Lung (tissue), 11 donors: ENCODE measurements at regions not wholly inside any gene's neighbourhood (a gene's known extent, or its start where the extent isn't known, plus 50 kb on each side); places are given as distances from the start of the nearest gene placed in this dataset.
A peak's percentile ranks its signal among the peaks of the same experiment; 100 is the strongest.

ENCODE experiments used
- ATAC-seq: fragments of 200-7000 bp; cut with Tn5 transposase; one replicate; pipeline ENCODE4 v1.9.1; 2020; ENCODE audit warnings: moderate number of reproducible peaks; ENCODE audit not compliant: insufficient read depth, low FRiP score
- DNase-seq, 3 donors: peaks; one replicate each; pipeline ENCODE4 v3.0.0-alpha.2; 2013 to 2017
- H3K27ac ChIP-seq, 2 donors: one replicate each; pipeline ENCODE4 v1.5.1; 2013; ENCODE audit warnings: mild to moderate bottlenecking in 2 of 2, moderate library complexity in 2 of 2, control low read depth in 1 of 2, inconsistent platforms in 1 of 2, low read depth in 1 of 2, low read length in 1 of 2
- H3K27me3 ChIP-seq, 3 donors: one replicate each; pipeline ENCODE4 v1.5.1; 2013; ENCODE audit warnings: low read length in 2 of 3; ENCODE audit not compliant: control insufficient read depth in 3 of 3, insufficient read depth in 3 of 3
- H3K36me3 ChIP-seq, 4 donors: one replicate each; pipeline ENCODE4 v1.5.1; 2013; ENCODE audit warnings: low read length in 4 of 4, mild to moderate bottlenecking in 1 of 4, moderate library complexity in 1 of 4; ENCODE audit not compliant: control insufficient read depth in 4 of 4, insufficient read depth in 4 of 4
- H3K4me1 ChIP-seq, 5 donors: one replicate each; pipeline ENCODE4 v1.5.1; 2013; ENCODE audit warnings: low read length in 5 of 5, mild to moderate bottlenecking in 2 of 5, moderate library complexity in 1 of 5; ENCODE audit not compliant: control insufficient read depth in 5 of 5, insufficient read depth in 5 of 5
- H3K4me3 ChIP-seq: one replicate; pipeline ENCODE4 v1.5.1; 2013; ENCODE audit warnings: mild to moderate bottlenecking, control low read depth, moderate library complexity
- H3K9ac ChIP-seq, 2 donors: one replicate each; pipeline ENCODE4 v1.5.1; 2013; ENCODE audit warnings: low read length in 2 of 2, control low read depth in 1 of 2; ENCODE audit not compliant: insufficient read depth in 1 of 2
- H3K9me3 ChIP-seq, 4 donors: one replicate each; pipeline ENCODE4 v1.5.1; 2013; ENCODE audit warnings: low read length in 3 of 4, mild to moderate bottlenecking in 1 of 4, moderate library complexity in 1 of 4; ENCODE audit not compliant: control insufficient read depth in 4 of 4, insufficient read depth in 3 of 4
- WGBS, 2 donors: extraction: QIAGEN DNeasy Blood & Tissue Kit; methylation state at CpG; one replicate each; pipeline ENCODE4 v1.1.7; 2013; 5-methylcytosine and 5-hydroxymethylcytosine counted together
- TF ChIP-seq, protein P1 (sequence below): IDR thresholded peaks from 2 replicates; pipeline ENCODE4 v1.5.1; 2012; ENCODE audit warnings: mild to moderate bottlenecking; ENCODE audit errors: control extremely low read depth, extremely low read depth
- donor health status: control.
- donor health status: control.
- donor health status: Bipolar disorder and iron deficiency.
- donor health status: healthy.
- donor health status: DM: yes; HTN: yes; CAD: no.

DNA sequence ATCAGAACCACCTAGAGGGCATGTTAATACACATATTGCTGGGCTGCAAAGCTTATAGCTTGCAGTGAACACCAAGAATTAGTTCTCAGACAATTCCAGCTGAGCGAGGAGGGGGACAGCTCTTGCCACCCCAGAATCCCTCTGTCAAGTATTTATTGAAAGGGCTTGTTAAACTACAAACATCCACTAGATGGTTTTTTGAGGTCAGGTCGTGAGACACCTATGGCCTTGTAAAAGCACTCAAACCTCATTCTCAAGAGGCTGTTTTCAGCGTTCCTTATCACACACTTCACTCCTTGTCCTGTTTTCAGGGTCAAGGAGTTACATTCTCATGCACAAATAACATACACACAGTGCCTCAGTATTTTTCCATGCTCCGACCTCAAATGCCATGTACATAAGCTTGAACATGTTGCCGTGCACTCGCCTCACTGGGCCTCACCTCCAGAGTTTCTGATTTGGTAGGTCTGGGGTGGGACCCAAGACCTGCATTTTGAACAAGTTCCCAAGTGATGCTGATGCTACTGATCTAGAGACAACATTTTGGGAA lies 98.8 kb upstream of the PTPRR start:
- Histone ChIP-seq H3K27me3 (peaks cover 0 to 3% (median 0%) of the 10 kb centered on the region in 3 donors), H3K4me3 (no peak overlapping the region), H3K4me1 (no peaks in the 10 kb centered on the region), H3K36me3 (no peaks in the 10 kb centered on the region), H3K27ac (no peak overlapping the region), H3K9ac (no peak overlapping the region), H3K9me3 (no peaks in the 10 kb centered on the region)
- WGBS, 2 donors, result 70 to 77% methylated on average over 6 of the region's 6 CpGs
- ATAC-seq, result peak; percentile 7
- DNase-seq, result no peak
- TF ChIP-seq, protein P1, sequence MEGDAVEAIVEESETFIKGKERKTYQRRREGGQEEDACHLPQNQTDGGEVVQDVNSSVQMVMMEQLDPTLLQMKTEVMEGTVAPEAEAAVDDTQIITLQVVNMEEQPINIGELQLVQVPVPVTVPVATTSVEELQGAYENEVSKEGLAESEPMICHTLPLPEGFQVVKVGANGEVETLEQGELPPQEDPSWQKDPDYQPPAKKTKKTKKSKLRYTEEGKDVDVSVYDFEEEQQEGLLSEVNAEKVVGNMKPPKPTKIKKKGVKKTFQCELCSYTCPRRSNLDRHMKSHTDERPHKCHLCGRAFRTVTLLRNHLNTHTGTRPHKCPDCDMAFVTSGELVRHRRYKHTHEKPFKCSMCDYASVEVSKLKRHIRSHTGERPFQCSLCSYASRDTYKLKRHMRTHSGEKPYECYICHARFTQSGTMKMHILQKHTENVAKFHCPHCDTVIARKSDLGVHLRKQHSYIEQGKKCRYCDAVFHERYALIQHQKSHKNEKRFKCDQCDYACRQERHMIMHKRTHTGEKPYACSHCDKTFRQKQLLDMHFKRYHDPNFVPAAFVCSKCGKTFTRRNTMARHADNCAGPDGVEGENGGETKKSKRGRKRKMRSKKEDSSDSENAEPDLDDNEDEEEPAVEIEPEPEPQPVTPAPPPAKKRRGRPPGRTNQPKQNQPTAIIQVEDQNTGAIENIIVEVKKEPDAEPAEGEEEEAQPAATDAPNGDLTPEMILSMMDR, result no peak

DNA sequence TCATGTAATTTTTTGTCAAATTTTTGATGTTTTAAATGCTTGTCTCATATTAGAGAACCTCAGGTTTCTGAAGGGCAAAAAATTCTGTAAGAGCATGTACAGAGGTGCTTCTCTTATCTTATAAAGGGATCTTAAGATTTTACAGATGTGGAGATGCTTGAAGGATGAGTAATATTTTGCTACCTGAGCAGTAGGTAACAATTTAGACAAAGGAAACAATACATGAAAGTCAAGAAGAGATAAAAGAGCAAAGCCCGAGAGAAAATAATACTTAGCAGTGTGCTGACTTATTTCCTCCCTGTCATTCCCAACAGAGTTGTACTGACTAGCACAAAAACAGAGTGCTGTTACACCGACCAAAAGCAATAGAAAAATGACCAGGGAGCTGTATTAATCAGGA lies 98.1 kb upstream of the PTPRR start:
- Histone ChIP-seq H3K4me1 (no peaks in the 10 kb centered on the region), H3K27ac (no peak overlapping the region), H3K36me3 (no peaks in the 10 kb centered on the region), H3K9ac (no peak overlapping the region), H3K27me3 (peaks cover 0 to 3% (median 0%) of the 10 kb centered on the region in 3 donors), H3K9me3 (no peaks in the 10 kb centered on the region), H3K4me3 (no peak overlapping the region)
- DNase-seq, result no peak
- TF ChIP-seq, protein P1, result no peak
- ATAC-seq, result no peak
- 74 to 89% methylated on average over 2 of the region's 2 CpGs for WGBS, 2 donors

DNA sequence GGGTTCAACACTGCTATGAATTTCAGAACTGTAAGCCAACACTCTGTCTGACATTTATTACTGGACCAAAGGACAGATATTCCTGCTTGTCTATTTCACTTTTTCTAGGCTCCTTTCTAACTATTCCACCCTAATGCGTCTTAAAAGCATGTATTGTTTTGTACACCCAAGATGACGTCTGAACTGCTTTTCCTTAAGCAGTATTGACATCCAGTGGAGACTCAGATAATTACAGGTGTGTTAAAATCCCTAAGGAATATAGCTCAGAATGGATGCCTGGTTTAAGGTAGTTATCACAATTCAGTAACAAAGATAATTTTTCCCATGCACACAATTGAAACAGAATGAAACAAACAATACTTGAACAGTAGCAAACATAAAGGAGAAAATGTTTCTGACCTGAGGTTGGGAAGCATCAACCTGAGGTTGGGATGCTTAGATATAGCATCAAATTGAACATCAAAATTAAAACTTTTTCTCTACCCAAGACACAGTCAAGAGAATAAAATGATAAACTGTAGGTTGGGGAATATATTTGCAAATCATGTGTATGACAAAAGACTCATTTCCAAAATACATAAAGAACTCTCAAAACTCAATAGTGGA lies 93.7 kb upstream of the PTPRR start:
- no peak overlapping the region for H3K4me3 ChIP-seq
- ATAC-seq, result peak; percentile 65

More for the DNA sequence above, 93.7 kb upstream of the PTPRR start:
- WGBS, 2 donors, result 37 to 50% methylated on average over 2 of the region's 2 CpGs
- Histone ChIP-seq H3K4me1 (no peaks in the 10 kb centered on the region), H3K27ac (no peak overlapping the region), H3K9me3 (no peaks in the 10 kb centered on the region), H3K27me3 (no peaks in the 10 kb centered on the region), H3K36me3 (no peaks in the 10 kb centered on the region), H3K9ac (no peak overlapping the region)
- TF ChIP-seq, protein P1, result peak; percentile 29
- DNase-seq, result peak in 2 of 3 donors; percentile 54 to 69
